GM18858 (cell line): ENCODE measurements at regions not wholly inside any gene's neighbourhood (a gene's known extent, or its start where the extent isn't known, plus 50 kb on each side); places are given as distances from the start of the nearest gene placed in this dataset.

Experiments used
- ATAC-seq: cut with Tn5 transposase; IDR thresholded peaks from one replicate; pipeline ENCODE4 v1.9.1; 2021; ENCODE audit not compliant: unreplicated experiment

DNA sequence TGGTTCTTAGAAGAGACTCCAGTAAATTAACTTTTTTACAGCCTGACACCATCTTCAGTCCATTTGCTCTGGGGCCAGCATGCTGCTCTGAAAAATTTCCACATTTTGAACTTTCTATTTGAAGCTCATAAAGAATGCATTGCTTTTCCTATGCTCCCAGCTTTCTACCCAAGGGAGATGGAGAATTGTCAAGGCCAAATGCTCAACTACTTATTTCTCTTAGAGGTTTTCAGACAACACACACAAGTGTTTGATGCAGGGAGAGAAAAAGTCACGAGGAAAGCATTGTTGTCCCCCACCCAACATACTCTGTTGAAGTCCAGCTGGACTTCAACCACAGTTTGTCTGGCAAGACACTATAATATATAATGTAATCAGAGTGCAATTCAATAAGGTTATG is 100.3 kb upstream of the CADPS start:
- no peak for ATAC-seq

DNA sequence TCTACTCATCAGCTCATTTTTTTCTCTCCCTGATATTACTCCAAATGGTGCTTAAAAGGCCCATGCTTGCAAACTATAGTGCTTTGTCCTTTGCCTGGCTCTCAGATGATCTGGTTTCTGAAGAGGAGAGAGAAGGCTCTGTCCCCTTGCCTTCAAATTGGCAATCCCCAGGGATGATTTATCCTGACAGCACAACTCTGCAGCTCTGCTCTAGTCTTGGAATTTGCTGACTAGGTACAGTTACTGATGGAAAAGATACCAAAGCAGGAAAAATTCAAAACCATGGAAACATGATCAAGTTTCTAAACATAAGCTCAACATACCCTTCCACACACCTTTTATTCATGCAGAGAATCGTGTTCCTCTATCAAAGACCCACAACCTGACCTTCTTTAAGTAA is 106.7 kb upstream of the CADPS start:
- ATAC-seq: no peak

DNA sequence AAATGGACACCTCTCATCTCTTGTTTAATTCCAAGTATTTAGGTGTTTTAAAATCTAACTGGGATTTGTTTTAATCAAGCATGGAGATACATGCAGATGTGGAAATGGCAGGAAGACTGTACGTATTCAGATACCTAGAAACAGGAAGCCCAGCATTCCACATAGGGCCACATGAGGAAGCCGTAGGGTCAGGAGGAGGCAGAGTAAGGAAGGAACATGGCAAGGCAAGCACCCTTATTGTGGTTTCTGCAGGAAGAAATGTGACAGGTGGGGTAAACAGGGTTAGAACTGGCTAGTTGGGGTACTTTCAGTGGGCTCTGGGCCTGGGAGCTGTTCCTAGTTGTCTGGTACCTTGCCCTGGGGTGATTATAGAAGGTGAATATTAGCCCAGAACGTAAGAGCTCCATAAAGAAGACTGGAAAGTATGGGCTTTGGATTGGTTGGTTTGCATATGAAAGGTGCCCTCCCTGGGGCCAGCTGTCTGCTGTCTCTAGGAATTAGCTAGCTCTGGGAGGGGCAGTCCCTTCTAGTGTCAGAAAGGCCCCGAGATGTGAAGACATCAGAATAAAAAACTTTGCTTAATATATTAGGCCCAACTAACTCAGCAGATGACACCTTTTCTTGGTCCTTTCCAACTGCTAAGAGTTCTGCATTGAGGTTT is 107.7 kb upstream of the CADPS start:
- no peak for ATAC-seq

DNA sequence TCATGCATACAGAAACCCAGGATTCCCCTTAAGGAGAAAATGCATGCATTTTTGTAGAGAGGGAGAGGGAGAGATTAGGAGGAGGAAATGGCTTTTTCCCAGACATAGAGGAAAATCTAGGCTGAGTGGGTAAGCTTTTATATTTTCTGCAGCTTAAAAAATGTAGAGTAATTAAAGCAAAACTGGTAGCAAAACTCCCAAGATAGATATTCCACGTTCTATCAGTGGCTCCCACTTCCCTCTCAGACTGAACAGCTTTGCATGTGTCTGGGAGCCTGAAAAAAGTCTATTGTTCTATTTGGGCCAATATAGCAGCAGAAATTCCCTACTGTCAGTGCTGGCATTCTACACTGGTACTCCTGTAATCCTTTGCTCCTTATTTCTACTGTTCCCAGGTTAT is 110.8 kb upstream of the CADPS start:
- no peak for ATAC-seq

GRCh38 chr3:62987721-62988120 is 112.5 kb upstream of the CADPS start:
- no peak for ATAC-seq

DNA sequence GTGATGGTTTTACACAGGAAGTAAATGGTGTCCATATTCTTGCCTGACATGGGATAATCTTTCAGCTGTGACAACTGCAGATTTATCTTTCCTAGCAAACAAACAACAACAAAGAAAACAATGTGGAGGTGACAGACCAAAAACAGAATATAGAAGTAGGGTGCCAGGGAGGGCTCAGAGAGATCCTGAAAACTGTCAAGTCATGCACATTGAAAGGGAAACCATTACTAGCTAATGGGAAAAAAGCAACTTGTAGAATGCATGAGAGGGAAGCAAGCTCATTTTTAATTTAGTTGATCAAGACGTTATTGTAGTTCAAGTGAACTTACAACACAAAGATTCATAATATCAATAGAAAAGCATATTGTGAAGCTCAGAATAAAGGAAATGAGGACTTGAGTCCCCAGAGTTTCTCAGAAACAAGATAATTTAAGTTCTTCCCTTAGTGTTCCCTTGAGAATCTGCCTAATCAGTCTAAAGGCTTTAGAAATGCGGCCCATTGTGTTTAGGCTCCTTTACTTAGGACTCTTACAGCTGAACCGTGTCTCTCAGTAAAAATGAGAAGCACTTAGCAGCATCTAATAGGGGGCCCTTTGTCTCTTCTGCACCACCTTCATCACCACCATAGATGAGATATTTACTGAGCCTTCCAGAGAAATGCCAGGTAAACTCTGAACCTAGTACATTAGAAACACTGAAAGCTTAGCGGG is 115.6 kb upstream of the CADPS start:
- no peak for ATAC-seq

GRCh38 chr3:62992520-62992919 is 117.3 kb upstream of the CADPS start:
- ATAC-seq: no peak

DNA sequence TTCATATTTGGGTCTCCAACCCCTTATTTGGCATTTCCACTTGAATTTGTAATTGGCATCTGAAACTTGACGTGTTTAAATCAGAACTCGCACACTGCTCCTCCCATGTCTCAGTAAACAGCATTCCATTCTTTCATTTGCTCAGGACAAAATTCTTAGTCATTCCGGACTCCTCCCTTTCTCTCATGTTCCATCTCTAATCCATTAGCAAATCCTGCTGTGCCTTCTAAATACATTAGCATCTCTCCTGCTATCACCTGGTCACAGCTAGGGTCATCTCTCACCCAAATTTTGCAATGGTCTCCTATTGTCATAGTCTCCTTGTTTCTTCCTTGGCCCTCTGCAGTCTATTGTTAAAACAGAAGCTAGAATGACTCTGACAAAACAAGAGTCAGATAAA is 119.9 kb upstream of the CADPS start:
- ATAC-seq: no peak

DNA sequence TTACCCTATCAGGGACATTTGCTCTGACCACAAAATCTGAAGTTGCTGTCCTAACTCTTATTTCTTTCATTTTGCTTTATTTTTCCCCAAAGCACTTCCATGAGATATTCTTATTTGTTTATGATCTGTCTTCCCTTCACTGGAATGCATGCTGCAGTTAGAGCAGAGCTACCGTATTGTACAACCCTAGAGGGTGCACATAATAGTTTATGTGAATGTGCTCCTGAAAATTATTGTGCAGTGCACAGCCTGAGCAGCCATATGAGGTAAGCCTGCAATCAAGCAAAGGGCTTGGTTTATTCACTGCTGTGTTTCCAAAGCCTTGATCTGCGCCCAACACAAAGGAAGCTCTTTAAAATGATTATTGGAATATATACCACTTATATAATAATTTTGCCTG is 120.3 kb upstream of the CADPS start:
- ATAC-seq: no peak

DNA sequence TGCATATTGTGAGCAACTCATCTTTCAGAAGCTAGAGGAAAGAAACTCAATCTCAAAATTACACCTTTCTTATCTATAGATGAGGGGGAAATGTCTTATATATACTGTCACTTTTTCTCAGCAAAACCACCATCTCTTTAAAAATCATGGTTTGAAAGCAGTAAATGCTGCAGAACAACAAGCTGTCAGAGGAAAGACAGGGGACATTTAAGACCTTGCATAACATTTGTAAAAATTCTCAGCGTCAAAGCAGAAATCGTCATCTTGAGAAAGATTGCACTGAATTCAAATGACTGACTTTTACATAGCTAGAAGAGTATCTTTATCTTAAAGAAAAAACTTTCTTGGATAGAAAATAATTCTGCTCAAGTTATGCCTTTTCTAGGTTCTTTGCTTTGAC is 122.2 kb upstream of the CADPS start:
- no peak for ATAC-seq

DNA sequence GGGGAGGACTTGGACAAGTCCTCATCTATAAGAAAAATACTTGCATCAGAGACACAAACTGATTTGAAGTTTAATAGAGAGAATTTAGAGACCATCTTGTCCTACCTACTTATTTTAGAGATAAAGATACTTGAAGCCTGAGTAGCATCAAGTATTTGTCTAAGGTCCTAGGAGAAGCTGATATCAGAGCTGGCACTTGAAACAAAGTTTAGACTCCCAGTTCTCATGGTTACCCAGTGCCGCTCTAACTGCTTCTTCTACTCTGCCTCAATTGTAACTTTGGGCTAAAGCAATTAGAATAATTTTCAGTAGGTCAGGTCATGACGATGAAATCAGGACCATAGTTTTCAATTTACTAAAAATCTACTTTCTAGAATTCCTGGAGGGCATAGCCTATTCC is 123.9 kb upstream of the CADPS start:
- no peak for ATAC-seq

DNA sequence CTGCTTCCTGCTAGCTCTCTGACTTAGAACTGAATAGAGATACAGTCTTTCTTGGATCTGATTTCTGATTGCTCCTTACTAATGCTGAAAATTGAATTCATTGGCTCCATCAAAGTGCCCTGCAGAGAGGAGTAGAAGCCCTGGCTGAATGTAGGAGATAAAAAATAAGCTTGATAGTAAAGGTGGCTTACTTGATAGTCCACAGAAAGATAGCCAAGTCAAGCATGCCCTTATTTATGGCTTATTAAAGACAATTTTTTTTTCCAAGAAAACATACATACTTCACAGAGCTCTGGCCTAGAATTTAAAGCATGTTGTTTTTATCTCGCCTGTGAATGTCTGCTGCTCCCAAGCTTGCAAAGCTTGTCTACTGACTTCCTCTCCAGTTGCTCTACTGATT is 124.6 kb upstream of the CADPS start:
- no peak for ATAC-seq

- ATAC-seq: no peak
Observed at GRCh38 chr3:63004448-63004847, 129.2 kb upstream of the CADPS start.

DNA sequence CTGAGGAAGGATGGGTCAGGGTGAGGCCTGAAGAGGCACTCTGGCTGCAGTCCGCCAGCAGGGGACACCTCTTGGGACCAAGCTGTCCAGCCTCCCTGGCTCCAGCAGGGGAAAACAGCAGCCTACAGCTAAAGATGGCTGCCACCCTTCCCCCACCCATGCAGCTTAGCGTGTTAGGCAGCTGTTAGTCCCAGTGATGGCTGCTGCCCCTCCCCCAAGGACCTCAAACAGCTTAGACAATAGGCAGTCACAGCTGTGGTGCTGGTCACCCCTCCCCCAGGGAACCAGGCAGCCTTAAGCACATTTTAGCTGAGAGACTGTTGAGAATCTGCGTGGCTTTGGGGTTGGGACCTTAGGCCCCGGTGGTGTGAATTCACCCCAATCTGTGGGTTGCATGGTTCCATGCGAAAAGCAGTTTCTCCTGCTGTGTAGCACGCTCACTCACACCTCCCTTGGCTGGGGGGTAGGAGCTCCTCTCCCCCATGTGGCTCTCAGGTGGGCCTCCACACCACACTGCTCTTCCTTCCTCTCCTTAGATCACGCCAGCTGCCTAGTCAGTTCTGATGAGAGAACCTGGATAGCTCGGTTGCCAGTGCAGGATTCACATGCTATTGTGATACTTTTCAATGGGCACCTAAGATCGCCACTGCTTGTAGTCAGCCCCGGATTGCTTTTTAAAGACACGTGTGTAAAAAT is 140.5 kb upstream of the CADPS start:
- no peak for ATAC-seq

- no peak for ATAC-seq
Observed at GRCh38 chr3:63022114-63022513, 146.9 kb upstream of the CADPS start.

- no peak for ATAC-seq
Observed at GRCh38 chr3:63026722-63027121, 151.5 kb upstream of the CADPS start.

DNA sequence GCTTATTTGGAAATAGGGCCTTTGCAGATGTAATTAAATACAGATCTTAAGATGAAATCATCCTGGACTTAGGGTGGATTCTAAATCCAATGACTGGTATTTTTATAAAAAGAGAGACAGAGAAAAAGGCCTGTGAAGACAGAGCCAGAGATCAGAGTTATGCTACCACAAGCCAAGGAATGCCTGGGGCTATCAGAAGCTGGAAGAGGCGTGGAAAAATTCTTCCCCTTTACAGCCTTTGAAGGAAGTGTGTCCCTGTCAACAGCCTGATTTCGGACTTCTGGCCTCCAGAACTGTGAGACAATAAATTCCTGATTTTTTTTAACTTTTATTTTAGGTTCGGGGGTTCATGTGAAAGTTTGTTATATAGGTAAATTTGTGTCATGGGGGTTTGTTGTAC is 154.1 kb upstream of the CADPS start:
- ATAC-seq: no peak

- no peak for ATAC-seq
Observed at GRCh38 chr3:63029921-63030320, 154.7 kb upstream of the CADPS start.

GRCh38 chr3:63030666-63031065 is 155.4 kb upstream of the CADPS start:
- ATAC-seq: no peak

- ATAC-seq: no peak
Observed at GRCh38 chr3:63032881-63033280, 157.7 kb upstream of the CADPS start.

DNA sequence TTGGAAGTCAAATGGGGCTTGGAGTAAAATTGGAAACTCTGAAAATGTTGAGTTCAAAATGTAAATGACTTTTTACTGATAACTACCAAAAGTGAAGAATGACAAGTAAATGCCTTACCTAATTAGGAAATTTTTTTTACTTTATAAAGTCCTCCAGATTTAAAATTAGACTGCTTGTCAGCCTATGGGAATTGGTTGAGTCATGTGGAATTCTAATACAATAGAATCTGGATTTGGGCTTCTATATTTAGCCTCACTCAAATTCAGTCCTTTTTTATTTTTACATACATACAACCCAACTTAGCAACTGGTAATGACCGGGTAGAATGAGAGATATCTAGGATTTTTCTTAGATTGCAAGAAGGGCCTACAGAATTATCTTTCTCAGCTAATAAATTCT is 158.9 kb upstream of the CADPS start:
- ATAC-seq: no peak

GRCh38 chr3:63037116-63037515 is 161.9 kb upstream of the CADPS start:
- no peak for ATAC-seq
